B cell (primary cell): ENCODE measurements at regions not wholly inside any gene's neighbourhood (a gene's known extent, or its start where the extent isn't known, plus 50 kb on each side); places are given as distances from the start of the nearest gene placed in this dataset.

Experiments
- EZH2 ChIP-seq: IDR thresholded peaks from 2 replicates; pipeline ENCODE4 v1.6.1; 2012; ENCODE audit warnings: borderline replicate concordance, low read depth, mild to moderate bottlenecking, moderate library complexity, low read length; ENCODE audit not compliant: insufficient read depth, poor library complexity, severe bottlenecking
- TF ChIP-seq, protein P1 (sequence below): fragments of 200-600 bp; IDR thresholded peaks from one replicate; pipeline ENCODE4 v1.8.0; 2022; ENCODE audit warnings: antibody characterized with exemption, mild to moderate bottlenecking

DNA sequence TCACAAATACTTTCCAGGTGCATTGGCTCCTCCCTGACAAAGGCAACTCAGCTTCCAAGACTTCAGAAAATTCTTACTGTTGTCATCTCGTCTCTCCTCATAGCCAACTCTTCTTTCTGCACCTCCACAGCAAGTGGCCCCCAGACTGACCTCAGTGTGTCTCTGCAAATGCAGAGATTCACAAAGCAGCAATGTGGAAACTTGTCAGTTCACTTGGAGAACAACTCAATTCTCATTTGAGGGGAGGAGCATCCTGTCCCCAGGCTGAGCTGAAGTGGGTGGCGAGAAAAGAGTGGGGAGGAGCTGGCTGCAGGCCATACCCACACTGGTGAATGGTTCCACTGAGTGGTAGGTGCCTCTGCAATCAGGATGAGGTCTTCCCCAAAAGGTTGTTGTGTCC, 248.7 kb upstream of the IL12A start:
- TF ChIP-seq, protein P1, sequence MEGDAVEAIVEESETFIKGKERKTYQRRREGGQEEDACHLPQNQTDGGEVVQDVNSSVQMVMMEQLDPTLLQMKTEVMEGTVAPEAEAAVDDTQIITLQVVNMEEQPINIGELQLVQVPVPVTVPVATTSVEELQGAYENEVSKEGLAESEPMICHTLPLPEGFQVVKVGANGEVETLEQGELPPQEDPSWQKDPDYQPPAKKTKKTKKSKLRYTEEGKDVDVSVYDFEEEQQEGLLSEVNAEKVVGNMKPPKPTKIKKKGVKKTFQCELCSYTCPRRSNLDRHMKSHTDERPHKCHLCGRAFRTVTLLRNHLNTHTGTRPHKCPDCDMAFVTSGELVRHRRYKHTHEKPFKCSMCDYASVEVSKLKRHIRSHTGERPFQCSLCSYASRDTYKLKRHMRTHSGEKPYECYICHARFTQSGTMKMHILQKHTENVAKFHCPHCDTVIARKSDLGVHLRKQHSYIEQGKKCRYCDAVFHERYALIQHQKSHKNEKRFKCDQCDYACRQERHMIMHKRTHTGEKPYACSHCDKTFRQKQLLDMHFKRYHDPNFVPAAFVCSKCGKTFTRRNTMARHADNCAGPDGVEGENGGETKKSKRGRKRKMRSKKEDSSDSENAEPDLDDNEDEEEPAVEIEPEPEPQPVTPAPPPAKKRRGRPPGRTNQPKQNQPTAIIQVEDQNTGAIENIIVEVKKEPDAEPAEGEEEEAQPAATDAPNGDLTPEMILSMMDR, result no peak
- TF ChIP-seq EZH2, result no peak
